ENCODE measurements at regions not wholly inside any gene's neighbourhood (a gene's known extent, or its start where the extent isn't known, plus 50 kb on each side); places are given as distances from the start of the nearest gene placed in this dataset.

DNA sequence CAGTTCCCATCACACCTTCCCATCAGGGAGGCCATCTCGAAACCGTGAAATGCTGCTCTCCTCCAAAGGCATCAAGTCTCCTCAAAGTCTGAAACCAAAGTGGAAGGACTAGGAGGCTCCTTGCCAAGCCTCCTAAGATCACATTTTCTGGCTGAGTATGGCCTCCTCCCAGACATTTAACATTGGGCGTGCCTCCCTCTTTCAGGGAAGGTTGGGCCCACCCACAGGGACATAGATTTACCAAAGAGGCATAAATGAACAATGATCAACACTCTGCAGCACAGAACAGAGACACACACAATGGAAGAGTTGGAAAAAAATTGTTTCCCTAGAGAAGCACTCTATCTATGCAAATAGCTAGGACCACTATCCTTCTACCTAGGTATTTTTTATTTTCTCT is 381.8 kb downstream of the MAFB start:
- TF ChIP-seq EZH2 (IDR thresholded peaks at IDR 0.05; ENCODE audit: insufficient read depth, poor library complexity, severe bottlenecking) (no peak), EZH2phosphoT487 (IDR thresholded peaks at IDR 0.05; ENCODE audit: insufficient read depth, low read depth) (no peak)
